Mesendoderm (in vitro differentiated cells): ENCODE measurements at regions not wholly inside any gene's neighbourhood (a gene's known extent, or its start where the extent isn't known, plus 50 kb on each side); places are given as distances from the start of the nearest gene placed in this dataset.

Source experiments
- DNase-seq: peaks from one replicate; pipeline ENCODE4 v3.0.0; 2013
- H2AK5ac ChIP-seq: 2 replicates; pipeline ENCODE4 v1.6.1; 2013; ENCODE audit warnings: low read length, inconsistent platforms
- H2BK120ac ChIP-seq: 2 replicates; pipeline ENCODE4 v1.6.1; 2013; ENCODE audit warnings: low read depth, mild to moderate bottlenecking, low read length, moderate library complexity, mixed read lengths
- H2BK15ac ChIP-seq: replicated peaks from 2 replicates; pipeline ENCODE4 v1.6.1; 2013; ENCODE audit warnings: low read depth, mild to moderate bottlenecking, moderate library complexity
- H2BK5ac ChIP-seq: 2 replicates; pipeline ENCODE4 v1.6.1; 2013; ENCODE audit warnings: low read length, inconsistent platforms
- H3K18ac ChIP-seq: 2 replicates; pipeline ENCODE4 v1.6.1; 2013; ENCODE audit warnings: mild to moderate bottlenecking, low read length, mixed read lengths
- H3K23ac ChIP-seq: one replicate; pipeline ENCODE4 v1.6.1; 2013; ENCODE audit warnings: low read length
- H3K27ac ChIP-seq: 2 replicates; pipeline ENCODE4 v1.5.1; 2013; ENCODE audit warnings: low read depth, mild to moderate bottlenecking, inconsistent platforms, low read length, moderate library complexity
- H3K27me3 ChIP-seq: 2 replicates; pipeline ENCODE4 v1.6.1; 2013; ENCODE audit warnings: low read length, control low read depth, mild to moderate bottlenecking, inconsistent platforms; ENCODE audit not compliant: insufficient read depth, poor library complexity
- H3K36me3 ChIP-seq: 2 replicates; pipeline ENCODE4 v1.6.1; 2013; ENCODE audit warnings: low read length, inconsistent platforms; ENCODE audit not compliant: control insufficient read depth, insufficient read depth
- H3K4ac ChIP-seq: one replicate; pipeline ENCODE4 v1.6.1; 2013; ENCODE audit warnings: low read depth, mild to moderate bottlenecking, low read length, moderate library complexity
- H3K4me1 ChIP-seq: 2 replicates; pipeline ENCODE4 v1.6.1; 2013; ENCODE audit warnings: low read depth, low read length, inconsistent platforms; ENCODE audit not compliant: control insufficient read depth
- H3K4me2 ChIP-seq: 2 replicates; pipeline ENCODE4 v1.6.1; 2013; ENCODE audit warnings: low read length
- H3K4me3 ChIP-seq: 2 replicates; pipeline ENCODE4 v1.5.1; 2013; ENCODE audit warnings: mild to moderate bottlenecking, low read length
- H3K56ac ChIP-seq: one replicate; pipeline ENCODE4 v1.6.1; 2013; ENCODE audit warnings: low read length
- H3K79me1 ChIP-seq: 2 replicates; pipeline ENCODE4 v1.6.1; 2013; ENCODE audit warnings: low read length, inconsistent platforms
- H3K79me2 ChIP-seq: 2 replicates; pipeline ENCODE4 v1.6.1; 2013; ENCODE audit warnings: mild to moderate bottlenecking, low read length; ENCODE audit not compliant: control insufficient read depth, insufficient read depth
- H3K9ac ChIP-seq: 2 replicates; pipeline ENCODE4 v1.6.1; 2013; ENCODE audit warnings: low read length, inconsistent platforms
- H4K5ac ChIP-seq: one replicate; pipeline ENCODE4 v1.6.1; 2013; ENCODE audit warnings: low read length
- H4K8ac ChIP-seq: one replicate; pipeline ENCODE4 v1.6.1; 2013; ENCODE audit warnings: low read depth, mild to moderate bottlenecking, control low read depth, low read length, moderate library complexity
- WGBS: extraction: QIAGEN DNeasy Blood & Tissue Kit; methylation state at CpG from one replicate; pipeline ENCODE4 v1.1.7; 2013; ENCODE audit warnings: low lambda C conversion rate, missing lambda C conversion rate; ENCODE audit not compliant: insufficient coverage; ENCODE audit errors: extremely low coverage; 5-methylcytosine and 5-hydroxymethylcytosine counted together

- H3K36me3 ChIP-seq, result no peaks in the 10 kb centered on the region
- no peak overlapping the region for H3K9ac ChIP-seq
- no peak overlapping the region for H2BK15ac ChIP-seq
- no peak overlapping the region for H2AK5ac ChIP-seq
- no peak overlapping the region for H2BK120ac ChIP-seq
- H3K27me3 ChIP-seq, result no peaks in the 10 kb centered on the region
- no CpG with 5 or more reads among the region's 1 CpG for WGBS
- no peak overlapping the region for H3K27ac ChIP-seq
- no peak overlapping the region for H4K5ac ChIP-seq
- H3K79me2 ChIP-seq, result no peaks in the 10 kb centered on the region
- no peak overlapping the region for H4K8ac ChIP-seq
- H3K56ac ChIP-seq, result no peak overlapping the region
- no peak overlapping the region for H3K4ac ChIP-seq
- no peaks in the 10 kb centered on the region for H3K4me1 ChIP-seq
- no peak overlapping the region for H2BK5ac ChIP-seq
- H3K23ac ChIP-seq, result no peak overlapping the region
- no peak overlapping the region for H3K4me2 ChIP-seq
- DNase-seq, result no peak
- H3K4me3 ChIP-seq, result no peak overlapping the region
- H3K18ac ChIP-seq, result no peak overlapping the region
- no peaks in the 10 kb centered on the region for H3K79me1 ChIP-seq
Observed at GRCh38 chr9:1157836-1158235, 107.7 kb downstream of the DMRT2 start.

DNA sequence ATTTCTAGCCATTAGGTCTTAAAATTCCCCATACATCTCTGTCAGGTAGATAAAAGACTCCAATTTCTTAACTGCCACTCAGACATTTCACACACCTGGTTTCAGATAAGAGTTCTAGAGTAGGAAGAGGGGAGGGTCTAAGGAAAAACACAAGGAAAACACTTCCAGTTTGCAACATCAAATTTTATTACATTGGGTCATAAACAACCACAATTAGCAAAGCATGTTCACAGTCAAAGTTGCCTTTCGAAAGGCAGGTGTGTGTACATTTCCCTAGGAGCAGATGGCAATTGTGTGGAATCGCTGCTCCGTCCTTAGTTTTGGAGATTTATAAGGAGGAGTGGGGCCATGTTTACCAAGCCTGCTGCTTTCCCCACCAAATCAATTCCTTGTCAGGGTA is 120.8 kb downstream of the DMRT2 start:
- DNase-seq, result no peak
- Histone ChIP-seq H3K27me3 (no peaks in the 10 kb centered on the region), H2BK15ac (no peak overlapping the region), H3K4me2 (no peak overlapping the region), H3K79me1 (no peaks in the 10 kb centered on the region), H2BK120ac (no peak overlapping the region), H3K36me3 (no peaks in the 10 kb centered on the region), H2AK5ac (no peak overlapping the region), H4K5ac (no peak overlapping the region), H3K18ac (no peak overlapping the region), H3K4me3 (no peak overlapping the region), H3K56ac (no peak overlapping the region), H3K79me2 (no peaks in the 10 kb centered on the region), H4K8ac (no peak overlapping the region), H3K4ac (no peak overlapping the region), H3K27ac (no peak overlapping the region), H3K4me1 (no peaks in the 10 kb centered on the region), H2BK5ac (no peak overlapping the region), H3K9ac (no peak overlapping the region), H3K23ac (no peak overlapping the region)
- WGBS, result no CpG with 5 or more reads among the region's 3 CpGs

- Histone ChIP-seq H2BK15ac (no peak overlapping the region), H2AK5ac (no peak overlapping the region), H3K23ac (no peak overlapping the region), H3K4me1 (no peaks in the 10 kb centered on the region), H2BK5ac (no peak overlapping the region), H3K27ac (no peak overlapping the region), H3K18ac (no peak overlapping the region), H3K4ac (no peak overlapping the region), H4K8ac (no peak overlapping the region), H3K79me2 (no peaks in the 10 kb centered on the region), H3K27me3 (no peaks in the 10 kb centered on the region), H3K4me2 (no peak overlapping the region), H3K9ac (no peak overlapping the region), H3K56ac (no peak overlapping the region), H3K36me3 (no peaks in the 10 kb centered on the region), H4K5ac (no peak overlapping the region), H2BK120ac (no peak overlapping the region), H3K79me1 (no peaks in the 10 kb centered on the region), H3K4me3 (no peak overlapping the region)
- no CpG with 5 or more reads among the region's 5 CpGs for WGBS
- no peak for DNase-seq
Observed at GRCh38 chr9:1171546-1171945, 121.4 kb downstream of the DMRT2 start.

DNA sequence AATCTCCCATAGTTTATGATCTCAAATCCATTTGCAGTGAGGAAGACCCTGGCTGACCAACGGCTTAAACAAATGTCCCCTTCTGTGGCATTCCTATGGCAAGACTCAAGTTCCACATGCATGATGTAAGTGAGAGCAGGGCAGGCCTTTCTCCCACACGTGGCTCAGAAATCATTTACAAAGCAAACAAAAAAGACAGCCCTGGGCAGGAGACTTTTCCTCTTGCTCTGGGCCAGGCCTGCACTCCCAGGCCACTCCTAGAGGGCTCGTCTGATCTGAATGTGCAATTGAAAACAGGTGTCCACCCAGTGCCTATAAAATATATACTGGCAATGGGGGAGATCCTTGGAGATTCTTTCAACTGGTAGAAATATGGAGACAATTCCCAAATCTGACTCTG is 123.1 kb downstream of the DMRT2 start:
- H3K36me3 ChIP-seq, result no peaks in the 10 kb centered on the region
- H2BK5ac ChIP-seq, result no peak overlapping the region
- H4K8ac ChIP-seq, result no peak overlapping the region
- H2BK120ac ChIP-seq, result no peak overlapping the region
- H3K4me2 ChIP-seq, result no peak overlapping the region
- no peaks in the 10 kb centered on the region for H3K27me3 ChIP-seq
- H3K4ac ChIP-seq, result no peak overlapping the region
- no peaks in the 10 kb centered on the region for H3K79me1 ChIP-seq
- no peak overlapping the region for H2BK15ac ChIP-seq
- H3K9ac ChIP-seq, result no peak overlapping the region
- no peak overlapping the region for H3K4me3 ChIP-seq
- WGBS, result no CpG with 5 or more reads among the region's 3 CpGs
- no peak overlapping the region for H3K18ac ChIP-seq
- H3K23ac ChIP-seq, result no peak overlapping the region
- DNase-seq, result peak; percentile 76
- H4K5ac ChIP-seq, result no peak overlapping the region
- H3K56ac ChIP-seq, result no peak overlapping the region
- H3K27ac ChIP-seq, result no peak overlapping the region
- H3K79me2 ChIP-seq, result no peaks in the 10 kb centered on the region
- H3K4me1 ChIP-seq, result no peaks in the 10 kb centered on the region
- H2AK5ac ChIP-seq, result no peak overlapping the region

DNA sequence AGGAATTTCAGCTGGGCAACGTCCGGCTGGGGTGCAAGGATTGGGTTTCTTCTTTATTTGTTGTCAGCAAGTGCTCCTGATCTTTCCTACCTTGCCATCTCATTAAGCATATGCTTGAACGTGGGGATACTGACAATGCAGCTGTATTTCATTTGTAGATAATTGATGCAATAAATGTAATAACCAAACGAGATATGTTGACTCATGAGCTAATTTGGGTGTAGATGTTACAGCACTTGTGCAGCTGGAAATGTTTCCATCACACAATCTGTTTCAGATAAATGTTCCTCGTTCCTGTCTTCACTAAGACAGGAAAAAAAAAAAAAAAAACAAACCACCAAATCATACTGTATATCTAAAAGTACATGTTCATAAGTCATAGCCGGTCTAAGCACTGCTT is 123.8 kb downstream of the DMRT2 start:
- H3K56ac ChIP-seq, result no peak overlapping the region
- H3K4ac ChIP-seq, result no peak overlapping the region
- H3K79me2 ChIP-seq, result no peaks in the 10 kb centered on the region
- H3K36me3 ChIP-seq, result no peaks in the 10 kb centered on the region
- H3K4me2 ChIP-seq, result no peak overlapping the region
- H3K79me1 ChIP-seq, result no peaks in the 10 kb centered on the region
- no CpG with 5 or more reads among the region's 6 CpGs for WGBS
- no peak overlapping the region for H2BK120ac ChIP-seq
- no peak overlapping the region for H3K27ac ChIP-seq
- no peak overlapping the region for H4K5ac ChIP-seq
- H3K4me3 ChIP-seq, result no peak overlapping the region
- H2BK15ac ChIP-seq, result no peak overlapping the region
- no peaks in the 10 kb centered on the region for H3K27me3 ChIP-seq
- no peak overlapping the region for H3K18ac ChIP-seq
- no peak overlapping the region for H4K8ac ChIP-seq
- DNase-seq, result no peak
- H3K23ac ChIP-seq, result no peak overlapping the region
- no peaks in the 10 kb centered on the region for H3K4me1 ChIP-seq
- H2BK5ac ChIP-seq, result no peak overlapping the region
- H3K9ac ChIP-seq, result no peak overlapping the region
- H2AK5ac ChIP-seq, result no peak overlapping the region

DNA sequence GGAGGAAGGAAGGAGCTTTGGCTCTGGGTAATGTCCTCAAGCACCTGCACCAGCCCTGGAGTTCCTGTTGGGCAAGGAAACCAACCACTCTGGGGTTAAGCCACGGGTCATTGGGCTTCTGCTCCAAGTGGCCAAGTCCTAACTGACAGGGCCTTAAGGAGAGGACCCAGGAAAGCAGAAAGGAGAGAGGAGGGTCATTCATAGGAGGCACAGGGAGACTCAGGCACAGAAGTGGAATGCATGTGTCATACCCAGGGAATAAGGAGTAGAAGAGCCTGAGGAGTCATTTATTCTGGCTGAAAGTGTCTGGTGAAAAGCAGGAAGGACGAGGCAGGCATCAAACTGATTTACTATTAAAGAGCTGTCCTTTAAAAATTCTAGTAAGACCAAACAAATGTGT is 129.2 kb downstream of the DMRT2 start:
- no peak overlapping the region for H3K56ac ChIP-seq
- H2BK15ac ChIP-seq, result no peak overlapping the region
- no peaks in the 10 kb centered on the region for H3K36me3 ChIP-seq
- H4K5ac ChIP-seq, result no peak overlapping the region
- DNase-seq, result peak; percentile 1
- H3K4me2 ChIP-seq, result no peak overlapping the region
- no peak overlapping the region for H3K23ac ChIP-seq
- H2BK5ac ChIP-seq, result no peak overlapping the region
- no peaks in the 10 kb centered on the region for H3K79me2 ChIP-seq
- H3K9ac ChIP-seq, result no peak overlapping the region
- H3K4ac ChIP-seq, result no peak overlapping the region
- no peak overlapping the region for H3K18ac ChIP-seq
- H3K79me1 ChIP-seq, result no peaks in the 10 kb centered on the region
- no peak overlapping the region for H2AK5ac ChIP-seq
- no peak overlapping the region for H2BK120ac ChIP-seq
- no peaks in the 10 kb centered on the region for H3K27me3 ChIP-seq
- no peak overlapping the region for H3K27ac ChIP-seq
- H3K4me3 ChIP-seq, result no peak overlapping the region
- H4K8ac ChIP-seq, result no peak overlapping the region
- H3K4me1 ChIP-seq, result no peaks in the 10 kb centered on the region
- no CpG with 5 or more reads among the region's 2 CpGs for WGBS
